Mammary epithelial cell (primary cell): ENCODE measurements at regions not wholly inside any gene's neighbourhood (a gene's known extent, or its start where the extent isn't known, plus 50 kb on each side); places are given as distances from the start of the nearest gene placed in this dataset.

Experiments used
- CTCF ChIP-seq, 2 donors: IDR thresholded peaks in 1 of 2; conservative IDR thresholded peaks in 1 of 2; 2 replicates each; pipeline ENCODE4 v1.5.1; 2011 to 2012; ENCODE audit warnings: inconsistent platforms in 2 of 2, low read length in 2 of 2, mild to moderate bottlenecking in 2 of 2, control low read depth in 1 of 2, low read depth in 1 of 2; ENCODE audit not compliant: insufficient read depth in 1 of 2; ENCODE audit errors: extremely low read depth in 1 of 2
- EZH2 ChIP-seq: IDR thresholded peaks from 2 replicates; pipeline ENCODE4 v1.6.1; 2012; ENCODE audit warnings: low read length, inconsistent platforms, borderline replicate concordance

DNA sequence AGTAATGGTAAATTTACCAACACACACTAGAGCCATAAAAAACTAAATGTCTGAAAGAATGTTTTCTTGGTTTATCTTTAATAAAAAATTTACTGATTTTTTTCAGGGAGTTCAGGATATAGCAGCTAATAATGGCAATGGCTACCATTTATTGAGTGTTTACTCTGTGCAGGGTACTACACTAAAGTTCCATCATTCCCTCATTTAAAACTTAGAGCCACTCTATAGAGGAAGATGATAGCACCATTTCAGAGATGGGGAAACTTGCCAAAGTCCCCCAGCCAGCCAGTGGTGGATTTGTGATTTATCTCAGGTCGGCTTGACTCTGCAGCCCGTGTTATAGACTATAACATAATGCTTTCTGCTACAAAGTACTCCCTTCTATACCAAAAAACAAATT, 86.6 kb downstream of the LSMEM1 start:
- TF ChIP-seq CTCF (conservative IDR thresholded peaks at IDR 0.05 in 1 of 2, IDR thresholded peaks at IDR 0.05 in 1 of 2; ENCODE audit: extremely low read depth in 1 of 2, insufficient read depth in 1 of 2, low read depth in 1 of 2, low read length in 2 of 2) (no peak), EZH2 (no peak)
